NCI-H1694 treated with DMSO at 0.1 percent for 48 hours (cell line): ENCODE measurements at regions not wholly inside any gene's neighbourhood (a gene's known extent, or its start where the extent isn't known, plus 50 kb on each side); places are given as distances from the start of the nearest gene placed in this dataset.
"Not testable (repeated sequence)": the region's sequence is repeated elsewhere in the genome, so short reads cannot be mapped to it uniquely, and the experiment has no call there.

ENCODE experiments used
- DNase-seq: peaks from one replicate; lab custom pipeline; 2025; lab: John Stamatoyannopoulos, UW

- no peak for DNase-seq
Measured at GRCh38 chr18:41134426-41134825, 820.6 kb upstream of the PIK3C3 start.

GRCh38 chr18:41131050-41131449 lies 824.0 kb upstream of the PIK3C3 start:
- no peak for DNase-seq

GRCh38 chr18:41128545-41128944 lies 826.5 kb upstream of the PIK3C3 start:
- DNase-seq = no peak

- DNase-seq = no peak
Measured at GRCh38 chr18:41128126-41128525, 826.9 kb upstream of the PIK3C3 start.

- no peak for DNase-seq
Measured at GRCh38 chr18:41126541-41127235, 828.3 kb upstream of the PIK3C3 start.

- no peak for DNase-seq
Measured at GRCh38 chr18:41121116-41121826, 833.8 kb upstream of the PIK3C3 start.

- no peak for DNase-seq
Measured at GRCh38 chr18:41119031-41119430, 836.0 kb upstream of the PIK3C3 start.

- no peak for DNase-seq
Measured at GRCh38 chr18:41113885-41114482, 841.0 kb upstream of the PIK3C3 start.

GRCh38 chr18:41099451-41099850 lies 855.6 kb upstream of the PIK3C3 start:
- no peak for DNase-seq

GRCh38 chr18:41096504-41096903 lies 858.5 kb upstream of the PIK3C3 start:
- peak; percentile 14 for DNase-seq

- no peak for DNase-seq
Measured at GRCh38 chr18:41077076-41077475, 878.0 kb upstream of the PIK3C3 start.

- DNase-seq = no peak
Measured at GRCh38 chr18:41075212-41075611, 879.8 kb upstream of the PIK3C3 start.

- no peak for DNase-seq
Measured at GRCh38 chr18:41073372-41073954, 881.6 kb upstream of the PIK3C3 start.

GRCh38 chr18:41072946-41073345 lies 882.1 kb upstream of the PIK3C3 start:
- DNase-seq = no peak

- no peak for DNase-seq
Measured at GRCh38 chr18:41071826-41072225, 883.2 kb upstream of the PIK3C3 start.

- DNase-seq = no peak
Measured at GRCh38 chr18:41069167-41069566, 885.9 kb upstream of the PIK3C3 start.

GRCh38 chr18:41064916-41065315 lies 890.1 kb upstream of the PIK3C3 start:
- no peak for DNase-seq

- no peak for DNase-seq
Measured at GRCh38 chr18:41060967-41061366, 894.1 kb upstream of the PIK3C3 start.

GRCh38 chr18:41059126-41059415 lies 896.0 kb upstream of the PIK3C3 start:
- DNase-seq = no peak

- no peak for DNase-seq
Measured at GRCh38 chr18:41058351-41059125, 896.5 kb upstream of the PIK3C3 start.

- no peak for DNase-seq
Measured at GRCh38 chr18:41052625-41053024, 902.4 kb upstream of the PIK3C3 start.

GRCh38 chr18:41046250-41046649 lies 908.8 kb upstream of the PIK3C3 start:
- not testable (repeated sequence) for DNase-seq
